GM12878 (cell line): ENCODE measurements at regions not wholly inside any gene's neighbourhood (a gene's known extent, or its start where the extent isn't known, plus 50 kb on each side); places are given as distances from the start of the nearest gene placed in this dataset.

Experiments used
- ATF3 ChIP-seq: IDR thresholded peaks from 2 replicates; pipeline ENCODE4 v1.6.1; 2011; ENCODE audit warnings: low read depth, mild to moderate bottlenecking, low read length, moderate library complexity, borderline replicate concordance; ENCODE audit errors: extremely low read depth
- NR2C2 ChIP-seq: IDR thresholded peaks from 2 replicates; pipeline ENCODE4 v1.6.1; 2011; ENCODE audit warnings: borderline replicate concordance, low read depth; ENCODE audit not compliant: control insufficient read depth, insufficient read length
- SIX5 ChIP-seq: IDR thresholded peaks from 2 replicates; pipeline ENCODE4 v1.6.1; 2011; ENCODE audit warnings: mild to moderate bottlenecking, low read depth, low read length, moderate library complexity; ENCODE audit not compliant: severe bottlenecking
- ZBTB33 ChIP-seq: fragments of 450-650 bp; IDR thresholded peaks from 2 replicates; pipeline ENCODE4 v1.6.1; 2017; ENCODE audit warnings: mild to moderate bottlenecking
- ZBTB40 ChIP-seq: fragments of 450-650 bp; IDR thresholded peaks from 2 replicates; pipeline ENCODE4 v1.6.1; 2016; ENCODE audit warnings: mild to moderate bottlenecking, moderate library complexity, borderline replicate concordance
- ZNF384 ChIP-seq: IDR thresholded peaks from 2 replicates; pipeline ENCODE4 v1.6.1; 2012; ENCODE audit warnings: low read depth, mild to moderate bottlenecking, low read length, improper control_type of control experiment, borderline replicate concordance

- TF ChIP-seq ATF3 (no peak), SIX5 (no peak), ZBTB33 (no peak), ZNF384 (no peak), NR2C2 (no peak), ZBTB40 (no peak)
These were observed 126.5 kb downstream of the SPATA19 start (continued) for GRCh38 chr11:133718831-133719230.
